ENCODE measurements at regions not wholly inside any gene's neighbourhood (a gene's known extent, or its start where the extent isn't known, plus 50 kb on each side); places are given as distances from the start of the nearest gene placed in this dataset.

GRCh38 chr16:22684574-22685458, 129.1 kb upstream of the HS3ST2 start:
- peaks cover 0 to 8% (median 2%) of the 10 kb centered on the region in 5 donors for H3K36me3 Mint-ChIP-seq
- no peak overlapping the region for H3K27ac ChIP-seq (ENCODE audit: low read depth, low read length)
- no peaks in the 10 kb centered on the region for H3K36me3 ChIP-seq (ENCODE audit: control insufficient read depth in 2 of 3, insufficient read depth in 3 of 3, low read length in 3 of 3)
- no peak overlapping the region for H3K4me3 ChIP-seq (ENCODE audit: low read length)
- DNase-seq (no peak), ATAC-seq (no peak)
- ChIA-PET POLR2A (no interaction called here), CTCF (no interaction called here)
- intact Hi-C loops (cut with micrococcal nuclease): no loop called here
- H3K9me3 ChIP-seq (ENCODE audit: control insufficient read depth in 2 of 3, low read length in 3 of 3): peaks cover 0 to 9% (median 0%) of the 10 kb centered on the region in 3 experiments
- peaks cover 0 to 7% (median 5%) of the 10 kb centered on the region in 7 donors for H3K4me1 Mint-ChIP-seq
- H3K27ac Mint-ChIP-seq: no peak overlapping the region
- peaks cover 9 to 27% (median 16%) of the 10 kb centered on the region in 5 donors for H3K27me3 Mint-ChIP-seq
- no peak overlapping the region for H3K4me3 Mint-ChIP-seq
- H3K27me3 ChIP-seq (ENCODE audit: control insufficient read depth in 2 of 2, insufficient read depth in 2 of 2, low read length in 2 of 2): no peaks in the 10 kb centered on the region
- H3K4me1 ChIP-seq (ENCODE audit: control insufficient read depth in 2 of 2, insufficient read depth in 2 of 2, low read length in 2 of 2): no peaks in the 10 kb centered on the region
- peaks cover 0 to 18% (median 7%) of the 10 kb centered on the region in 11 donors for H3K9me3 Mint-ChIP-seq

GRCh38 chr16:22685459-22685830, 128.5 kb upstream of the HS3ST2 start:
- H3K4me3 Mint-ChIP-seq: no peak overlapping the region
- CTCF ChIA-PET: no interaction called here

GRCh38 chr16:22687031-22687530, 126.9 kb upstream of the HS3ST2 start:
- H3K9me3 ChIP-seq (ENCODE audit: control insufficient read depth in 2 of 3, low read length in 3 of 3): peaks cover 0 to 9% (median 0%) of the 10 kb centered on the region in 3 experiments
- Mint-ChIP-seq H3K4me3 (no peak overlapping the region), H3K36me3 (peaks cover 0 to 8% (median 2%) of the 10 kb centered on the region in 5 donors), H3K27me3 (peaks cover 6 to 23% (median 16%) of the 10 kb centered on the region in 5 donors), H3K9me3 (peaks cover 0 to 18% (median 7%) of the 10 kb centered on the region in 11 donors), H3K4me1 (peaks cover 0 to 7% (median 5%) of the 10 kb centered on the region in 7 donors), H3K27ac (no peak overlapping the region)
- ChIA-PET CTCF (no interaction called here), POLR2A (no interaction called here)
- no peak for ATAC-seq
- no peak overlapping the region for H3K4me3 ChIP-seq (ENCODE audit: low read length)
- DNase-seq: no peak
- no peaks in the 10 kb centered on the region for H3K4me1 ChIP-seq (ENCODE audit: control insufficient read depth in 2 of 2, insufficient read depth in 2 of 2, low read length in 2 of 2)
- H3K27me3 ChIP-seq (ENCODE audit: control insufficient read depth in 2 of 2, insufficient read depth in 2 of 2, low read length in 2 of 2): no peaks in the 10 kb centered on the region
- H3K27ac ChIP-seq (ENCODE audit: low read depth, low read length): no peak overlapping the region
- H3K36me3 ChIP-seq (ENCODE audit: control insufficient read depth in 2 of 3, insufficient read depth in 3 of 3, low read length in 3 of 3): no peaks in the 10 kb centered on the region
- intact Hi-C loops (cut with micrococcal nuclease): no loop called here

More at GRCh38 chr16:22685459-22685830, 128.5 kb upstream of the HS3ST2 start:
- H3K27ac ChIP-seq (ENCODE audit: low read depth, low read length): no peak overlapping the region
- intact Hi-C loops (cut with micrococcal nuclease): no loop called here
- H3K4me3 ChIP-seq (ENCODE audit: low read length): no peak overlapping the region
- H3K36me3 ChIP-seq (ENCODE audit: control insufficient read depth in 2 of 3, insufficient read depth in 3 of 3, low read length in 3 of 3): no peaks in the 10 kb centered on the region
- H3K27me3 ChIP-seq (ENCODE audit: control insufficient read depth in 2 of 2, insufficient read depth in 2 of 2, low read length in 2 of 2): no peaks in the 10 kb centered on the region
- Mint-ChIP-seq H3K36me3 (peaks cover 0 to 8% (median 2%) of the 10 kb centered on the region in 5 donors), H3K27me3 (peaks cover 9 to 27% (median 16%) of the 10 kb centered on the region in 5 donors), H3K27ac (no peak overlapping the region), H3K9me3 (peaks cover 0 to 18% (median 7%) of the 10 kb centered on the region in 11 donors), H3K4me1 (peaks cover 0 to 7% (median 5%) of the 10 kb centered on the region in 7 donors)
- no peaks in the 10 kb centered on the region for H3K4me1 ChIP-seq (ENCODE audit: control insufficient read depth in 2 of 2, insufficient read depth in 2 of 2, low read length in 2 of 2)
- ATAC-seq (no peak), DNase-seq (no peak)
- POLR2A ChIA-PET: no interaction called here
- peaks cover 0 to 9% (median 0%) of the 10 kb centered on the region in 3 experiments for H3K9me3 ChIP-seq (ENCODE audit: control insufficient read depth in 2 of 3, low read length in 3 of 3)

GRCh38 chr16:22688463-22688862, 125.5 kb upstream of the HS3ST2 start:
- Histone ChIP-seq H3K9me3 (ENCODE audit: control insufficient read depth in 2 of 3, low read length in 3 of 3) (peaks cover 0 to 9% (median 0%) of the 10 kb centered on the region in 3 experiments), H3K4me3 (ENCODE audit: low read length) (no peak overlapping the region), H3K36me3 (ENCODE audit: control insufficient read depth in 2 of 3, insufficient read depth in 3 of 3, low read length in 3 of 3) (no peaks in the 10 kb centered on the region), H3K27me3 (ENCODE audit: control insufficient read depth in 2 of 2, insufficient read depth in 2 of 2, low read length in 2 of 2) (no peaks in the 10 kb centered on the region), H3K4me1 (ENCODE audit: control insufficient read depth in 2 of 2, insufficient read depth in 2 of 2, low read length in 2 of 2) (no peaks in the 10 kb centered on the region), H3K27ac (ENCODE audit: low read depth, low read length) (no peak overlapping the region)
- Mint-ChIP-seq H3K36me3 (peaks cover 0 to 8% (median 2%) of the 10 kb centered on the region in 5 donors), H3K27me3 (peaks cover 6 to 15% (median 13%) of the 10 kb centered on the region in 5 donors), H3K9me3 (peaks cover 0 to 18% (median 7%) of the 10 kb centered on the region in 11 donors), H3K27ac (no peak overlapping the region), H3K4me1 (peaks cover 0 to 7% (median 5%) of the 10 kb centered on the region in 7 donors), H3K4me3 (no peak overlapping the region)
- intact Hi-C loops (cut with micrococcal nuclease): no loop called here
- DNase-seq (no peak), ATAC-seq (no peak)
- POLR2A ChIA-PET: no interaction called here
- CTCF ChIA-PET: no interaction called here

- peaks cover 0 to 8% (median 2%) of the 10 kb centered on the region in 5 donors for H3K36me3 Mint-ChIP-seq
- Histone ChIP-seq H3K4me3 (ENCODE audit: low read length) (no peak overlapping the region), H3K9me3 (ENCODE audit: control insufficient read depth in 2 of 3, low read length in 3 of 3) (peaks cover 0 to 9% (median 0%) of the 10 kb centered on the region in 3 experiments), H3K36me3 (ENCODE audit: control insufficient read depth in 2 of 3, insufficient read depth in 3 of 3, low read length in 3 of 3) (no peaks in the 10 kb centered on the region), H3K27ac (ENCODE audit: low read depth, low read length) (no peak overlapping the region), H3K4me1 (ENCODE audit: control insufficient read depth in 2 of 2, insufficient read depth in 2 of 2, low read length in 2 of 2) (no peaks in the 10 kb centered on the region), H3K27me3 (ENCODE audit: control insufficient read depth in 2 of 2, insufficient read depth in 2 of 2, low read length in 2 of 2) (no peaks in the 10 kb centered on the region)
- intact Hi-C loops (cut with micrococcal nuclease): no loop called here
- ChIA-PET POLR2A (no interaction called here), CTCF (no interaction called here)
- H3K4me3 Mint-ChIP-seq: no peak overlapping the region
- H3K27ac Mint-ChIP-seq: no peak overlapping the region
- peaks cover 0 to 18% (median 7%) of the 10 kb centered on the region in 11 donors for H3K9me3 Mint-ChIP-seq
- peaks cover 0 to 7% (median 5%) of the 10 kb centered on the region in 7 donors for H3K4me1 Mint-ChIP-seq
- peaks cover 3 to 11% (median 9%) of the 10 kb centered on the region in 5 donors for H3K27me3 Mint-ChIP-seq
- DNase-seq: no peak
- ATAC-seq: no peak
Observed at GRCh38 chr16:22688930-22689329, 125.0 kb upstream of the HS3ST2 start.

GRCh38 chr16:22691335-22691734, 122.6 kb upstream of the HS3ST2 start:
- Mint-ChIP-seq H3K4me1 (no peaks in the 10 kb centered on the region), H3K4me3 (no peak overlapping the region), H3K27me3 (peaks cover 0 to 5% (median 1%) of the 10 kb centered on the region in 5 donors), H3K9me3 (peaks cover 0 to 13% (median 3%) of the 10 kb centered on the region in 11 donors), H3K36me3 (peaks cover 0 to 4% (median 0%) of the 10 kb centered on the region in 5 donors), H3K27ac (no peak overlapping the region)
- ChIA-PET POLR2A (no interaction called here), CTCF (no interaction called here)
- no peaks in the 10 kb centered on the region for H3K4me1 ChIP-seq (ENCODE audit: control insufficient read depth in 2 of 2, insufficient read depth in 2 of 2, low read length in 2 of 2)
- H3K27ac ChIP-seq (ENCODE audit: low read depth, low read length): no peak overlapping the region
- no peak for DNase-seq
- intact Hi-C loops (cut with micrococcal nuclease): no loop called here
- H3K9me3 ChIP-seq (ENCODE audit: control insufficient read depth in 2 of 3, low read length in 3 of 3): peaks cover 0 to 9% (median 0%) of the 10 kb centered on the region in 3 experiments
- no peaks in the 10 kb centered on the region for H3K36me3 ChIP-seq (ENCODE audit: control insufficient read depth in 2 of 3, insufficient read depth in 3 of 3, low read length in 3 of 3)
- no peak overlapping the region for H3K4me3 ChIP-seq (ENCODE audit: low read length)
- no peak for ATAC-seq
- no peaks in the 10 kb centered on the region for H3K27me3 ChIP-seq (ENCODE audit: control insufficient read depth in 2 of 2, insufficient read depth in 2 of 2, low read length in 2 of 2)

Data from naive thymus-derived CD4-positive, alpha-beta T cell (primary cell).